ENCODE measurements at regions not wholly inside any gene's neighbourhood (a gene's known extent, or its start where the extent isn't known, plus 50 kb on each side); places are given as distances from the start of the nearest gene placed in this dataset.

DNA sequence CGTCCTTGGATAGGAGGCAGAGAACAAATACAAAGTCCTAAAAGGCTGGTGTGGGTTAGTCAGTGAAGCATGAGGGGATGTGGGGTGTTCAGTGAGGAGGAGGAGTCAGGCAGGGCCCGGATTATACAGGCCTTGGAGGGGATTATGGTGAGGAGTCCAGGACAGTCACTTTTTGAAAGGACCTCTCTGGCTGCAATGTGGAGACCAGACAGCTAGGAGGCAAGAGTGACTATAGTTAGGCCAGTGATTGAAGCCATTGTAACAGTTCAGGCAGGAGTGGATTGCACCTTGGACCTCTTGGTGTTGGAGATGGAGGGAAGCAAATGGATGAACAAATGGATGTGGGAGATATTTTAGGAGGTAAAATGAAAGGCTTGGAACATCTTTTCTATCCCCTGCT is 115.8 kb downstream of the C1orf94 start:
- WGBS (ENCODE audit: extremely low coverage, insufficient read length, low lambda C conversion rate) = no CpG with 5 or more reads among the region's 2 CpGs
- H3K4me3 Mint-ChIP-seq = no peak overlapping the region
- Histone ChIP-seq H2BK120ac (ENCODE audit: low read depth, low read length, poor library complexity, severe bottlenecking) (no peak overlapping the region), H3K14ac (ENCODE audit: insufficient read depth, low read length) (no peak overlapping the region), H4K91ac (ENCODE audit: insufficient read length, low read depth, low read length) (no peak overlapping the region), H3K9me3 (ENCODE audit: control insufficient read depth, low read depth, low read length) (no peaks in the 10 kb centered on the region), H4K5ac (ENCODE audit: insufficient read length, low read depth, low read length) (no peak overlapping the region), H3K23me2 (ENCODE audit: insufficient read length, low read depth, low read length, poor library complexity, severe bottlenecking) (no peaks in the 10 kb centered on the region), H3K79me1 (ENCODE audit: insufficient read depth, low read depth, low read length, poor library complexity, severe bottlenecking) (no peaks in the 10 kb centered on the region), H3K27ac (ENCODE audit: insufficient read length, low read depth, low read length) (no peak overlapping the region), H3K23ac (ENCODE audit: insufficient read length, low read depth, low read length) (no peak overlapping the region), H4K20me1 (ENCODE audit: control insufficient read depth, insufficient read depth, insufficient read length) (no peaks in the 10 kb centered on the region), H3T11ph (ENCODE audit: low read length) (no peak overlapping the region), H2BK5ac (ENCODE audit: insufficient read length, low read length) (no peak overlapping the region), H3K56ac (ENCODE audit: insufficient read length, low read depth, low read length) (no peak overlapping the region), H2BK15ac (ENCODE audit: low read depth, low read length) (no peak overlapping the region), H3K18ac (ENCODE audit: insufficient read length, low read depth, low read length) (no peak overlapping the region), H3K79me2 (ENCODE audit: insufficient read depth, low read length) (no peaks in the 10 kb centered on the region), H3K27me3 (ENCODE audit: insufficient read depth, low read length) (no peaks in the 10 kb centered on the region), H3K4me1 (ENCODE audit: insufficient read depth, low read length) (no peaks in the 10 kb centered on the region), H3K4ac (ENCODE audit: low read depth, low read length) (no peak overlapping the region), H2AK5ac (ENCODE audit: insufficient read length, low read length) (no peak overlapping the region), H3K9ac (ENCODE audit: extremely low read depth, insufficient read length, low read length) (no peak overlapping the region), H2BK12ac (ENCODE audit: insufficient read length, low read depth, low read length) (no peak overlapping the region), H2AFZ (ENCODE audit: low read length) (no peak overlapping the region), H2BK20ac (ENCODE audit: low read depth, low read length, poor library complexity, severe bottlenecking) (no peak overlapping the region), H4K8ac (replicated peaks; ENCODE audit: insufficient read length, low read depth, low read length) (no peak overlapping the region), H3K4me2 (ENCODE audit: insufficient read depth, insufficient read length, low read length) (no peak overlapping the region)
- DNase-seq = peak; percentile 34
- H3K36me3 Mint-ChIP-seq (ENCODE audit: insufficient read depth in 1 of 3, low read depth in 3 of 3) = no peaks in the 10 kb centered on the region
- no peaks in the 10 kb centered on the region for H3K4me1 Mint-ChIP-seq
- no peak overlapping the region for H3K27ac Mint-ChIP-seq
- no peaks in the 10 kb centered on the region for H3K9me3 Mint-ChIP-seq
- TF ChIP-seq, protein P1, sequence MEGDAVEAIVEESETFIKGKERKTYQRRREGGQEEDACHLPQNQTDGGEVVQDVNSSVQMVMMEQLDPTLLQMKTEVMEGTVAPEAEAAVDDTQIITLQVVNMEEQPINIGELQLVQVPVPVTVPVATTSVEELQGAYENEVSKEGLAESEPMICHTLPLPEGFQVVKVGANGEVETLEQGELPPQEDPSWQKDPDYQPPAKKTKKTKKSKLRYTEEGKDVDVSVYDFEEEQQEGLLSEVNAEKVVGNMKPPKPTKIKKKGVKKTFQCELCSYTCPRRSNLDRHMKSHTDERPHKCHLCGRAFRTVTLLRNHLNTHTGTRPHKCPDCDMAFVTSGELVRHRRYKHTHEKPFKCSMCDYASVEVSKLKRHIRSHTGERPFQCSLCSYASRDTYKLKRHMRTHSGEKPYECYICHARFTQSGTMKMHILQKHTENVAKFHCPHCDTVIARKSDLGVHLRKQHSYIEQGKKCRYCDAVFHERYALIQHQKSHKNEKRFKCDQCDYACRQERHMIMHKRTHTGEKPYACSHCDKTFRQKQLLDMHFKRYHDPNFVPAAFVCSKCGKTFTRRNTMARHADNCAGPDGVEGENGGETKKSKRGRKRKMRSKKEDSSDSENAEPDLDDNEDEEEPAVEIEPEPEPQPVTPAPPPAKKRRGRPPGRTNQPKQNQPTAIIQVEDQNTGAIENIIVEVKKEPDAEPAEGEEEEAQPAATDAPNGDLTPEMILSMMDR (conservative IDR thresholded peaks at IDR 0.05) = peak; percentile 53; the same call in 2 of the 3 replicates
- H3K27me3 Mint-ChIP-seq (ENCODE audit: low read depth) = peaks cover 3% of the 10 kb centered on the region

All from H9 (cell line).